ENCODE measurements at regions not wholly inside any gene's neighbourhood (a gene's known extent, or its start where the extent isn't known, plus 50 kb on each side); places are given as distances from the start of the nearest gene placed in this dataset.

DNA sequence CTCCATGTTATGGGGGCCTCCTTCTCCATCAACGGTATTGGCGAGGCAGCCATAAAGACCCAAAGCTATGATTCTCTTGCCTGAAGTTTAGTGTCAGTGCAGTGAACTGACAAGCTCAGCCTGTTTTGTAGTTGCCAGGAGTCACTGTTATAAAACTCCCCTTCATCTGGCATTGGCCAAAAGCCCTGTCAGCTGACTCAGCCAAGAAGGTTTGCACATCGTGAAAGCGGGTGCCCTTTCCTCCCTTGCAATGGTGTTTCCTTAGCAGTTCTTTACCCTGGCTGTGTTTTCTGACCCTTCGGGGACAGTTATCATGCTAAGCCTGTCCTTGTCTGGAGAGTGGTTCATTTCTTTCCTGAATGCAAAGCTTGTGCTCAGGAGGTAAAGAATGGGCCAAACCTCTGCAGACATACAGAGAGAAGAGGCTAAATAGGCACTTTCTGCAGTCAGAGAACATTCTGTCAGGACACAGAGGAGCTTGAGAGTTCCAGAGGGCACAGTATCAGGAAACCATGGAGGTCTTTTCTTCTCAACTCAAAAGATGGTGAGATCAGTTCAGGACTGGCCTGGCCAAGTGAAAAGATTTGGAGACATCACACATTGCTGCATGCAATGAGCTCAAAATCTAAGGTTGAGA, 414.2 kb downstream of the ZNF521 start:
- no peak for DNase-seq (ENCODE audit: low read depth)

GRCh38 chr18:24940416-24940815, 411.6 kb downstream of the ZNF521 start:
- DNase-seq (ENCODE audit: low read depth) = no peak

- DNase-seq (ENCODE audit: low read depth) = no peak
These were observed 410.6 kb downstream of the ZNF521 start for GRCh38 chr18:24941174-24941951.

DNA sequence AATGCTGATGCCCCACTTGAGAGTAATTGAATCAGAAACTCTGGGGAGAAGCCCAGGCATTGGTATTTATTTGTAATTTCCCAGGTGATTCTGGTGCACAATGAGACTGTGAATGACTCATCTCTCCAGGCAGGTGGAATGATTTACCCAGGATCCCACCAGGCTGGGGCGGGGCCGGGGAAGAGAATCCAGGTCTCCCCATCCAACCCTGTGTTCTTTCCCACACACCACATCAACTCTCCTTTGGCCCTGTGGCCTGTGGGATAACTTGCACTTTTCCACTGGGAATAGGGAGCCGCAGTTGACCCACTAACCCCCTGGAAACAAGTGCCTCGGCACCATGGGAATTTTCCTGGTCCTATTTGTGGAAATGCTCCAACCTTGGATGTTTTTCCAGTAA, 409.8 kb downstream of the ZNF521 start:
- no peak for DNase-seq (ENCODE audit: low read depth)

DNA sequence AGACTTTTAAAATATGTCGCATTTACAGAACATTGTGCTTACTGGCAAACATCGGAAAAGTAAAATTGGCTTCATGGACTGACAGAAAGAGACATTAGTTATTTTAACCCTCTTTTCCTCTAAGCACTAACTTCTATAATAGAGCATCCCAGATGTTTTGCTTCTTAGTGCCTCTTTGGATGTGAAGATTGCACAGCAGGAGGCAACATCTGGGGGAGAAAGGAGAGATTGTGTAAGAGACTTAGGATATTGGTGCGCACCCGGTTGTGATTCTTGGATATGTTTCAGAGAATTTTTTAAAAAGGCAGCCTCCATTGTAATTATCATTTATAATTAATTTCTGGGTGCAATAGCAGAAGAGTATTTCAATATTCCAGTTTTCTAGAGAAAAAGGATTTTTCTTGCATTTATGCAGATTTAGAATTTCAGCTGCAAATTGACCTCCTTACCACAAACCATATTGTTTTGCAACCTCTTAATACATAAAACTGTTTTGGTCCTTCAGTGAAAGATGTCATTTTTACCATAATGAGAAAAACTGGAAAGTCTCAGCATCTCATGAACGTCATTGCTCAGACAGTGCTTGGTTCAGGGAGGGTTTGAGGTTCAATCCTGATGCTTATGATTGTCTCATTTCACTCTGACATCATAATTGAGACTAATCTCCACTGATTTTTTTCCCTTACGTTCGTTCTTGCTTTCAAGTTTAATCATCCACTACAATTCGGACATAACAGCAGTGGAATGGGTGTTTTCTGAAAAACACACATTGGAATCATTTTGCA, 404.3 kb downstream of the ZNF521 start:
- no peak for DNase-seq (ENCODE audit: low read depth)

GRCh38 chr18:24949908-24950307, 402.1 kb downstream of the ZNF521 start:
- DNase-seq (ENCODE audit: low read depth) = no peak

GRCh38 chr18:24954341-24954740, 397.6 kb downstream of the ZNF521 start:
- no peak for DNase-seq (ENCODE audit: low read depth)

DNA sequence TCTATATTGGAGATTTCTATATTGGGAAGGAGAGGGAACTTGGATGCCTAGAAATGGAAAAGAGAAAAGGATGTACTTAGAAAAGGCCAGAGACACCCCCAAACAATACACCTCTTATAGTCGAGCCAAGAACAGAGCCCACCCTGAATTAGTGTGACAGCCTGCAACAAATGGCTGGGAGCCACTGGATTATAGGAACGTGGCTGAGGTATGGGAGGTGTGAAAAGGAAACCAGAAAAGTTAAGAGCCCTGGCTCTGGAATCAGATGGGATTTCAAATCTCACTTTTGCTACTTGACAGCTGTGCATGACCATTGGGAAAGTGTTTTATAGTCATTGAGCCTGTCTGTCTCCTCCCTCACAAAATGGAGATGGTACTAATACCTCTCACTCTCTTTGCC, 394.0 kb downstream of the ZNF521 start:
- DNase-seq (ENCODE audit: low read depth) = no peak

DNA sequence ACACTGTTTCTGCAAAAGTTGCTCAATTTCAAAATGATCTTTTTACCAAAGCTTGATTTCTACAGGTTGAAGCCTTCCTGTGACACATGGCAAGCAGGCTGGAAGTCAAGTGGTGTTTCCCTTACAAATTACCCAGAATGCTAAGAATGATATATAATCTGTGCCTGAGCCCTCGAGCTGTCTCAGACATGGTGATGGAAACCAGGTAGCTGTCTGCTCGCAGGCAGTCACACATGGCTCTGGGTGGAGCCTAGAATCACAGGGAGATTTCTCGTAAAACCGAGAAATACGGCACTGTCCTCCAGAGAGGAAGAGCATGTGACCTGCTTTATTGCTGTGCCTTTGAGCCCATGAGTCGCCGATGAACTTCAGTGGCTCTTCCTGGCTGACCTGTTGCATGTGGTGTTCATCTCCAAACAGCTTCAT, 392.9 kb downstream of the ZNF521 start:
- DNase-seq (ENCODE audit: low read depth) = no peak

- no peak for DNase-seq (ENCODE audit: low read depth)
These were observed 387.8 kb downstream of the ZNF521 start for GRCh38 chr18:24964216-24964615.

- no peak for DNase-seq (ENCODE audit: low read depth)
These were observed 383.7 kb downstream of the ZNF521 start for GRCh38 chr18:24968238-24968775.

DNA sequence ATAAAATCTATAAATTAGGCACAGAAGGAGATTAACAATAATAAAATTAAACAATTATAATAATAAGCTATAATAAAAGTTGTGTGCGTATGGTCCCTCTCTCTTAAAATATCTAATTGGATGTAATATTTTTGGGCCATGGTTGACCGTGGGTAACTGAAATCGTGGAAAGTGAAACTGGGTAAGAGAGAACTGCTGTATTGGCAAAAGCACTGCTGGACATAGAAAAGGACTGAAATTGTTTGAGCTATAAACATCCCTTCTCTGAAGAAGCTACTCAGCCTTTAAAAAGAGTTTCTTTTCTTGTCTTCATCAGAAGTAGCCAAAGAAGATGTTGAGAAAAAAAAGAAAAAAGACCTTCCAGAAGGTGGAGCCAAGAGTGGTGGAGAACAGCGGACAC, 379.4 kb downstream of the ZNF521 start:
- no peak for DNase-seq (ENCODE audit: low read depth)

DNA sequence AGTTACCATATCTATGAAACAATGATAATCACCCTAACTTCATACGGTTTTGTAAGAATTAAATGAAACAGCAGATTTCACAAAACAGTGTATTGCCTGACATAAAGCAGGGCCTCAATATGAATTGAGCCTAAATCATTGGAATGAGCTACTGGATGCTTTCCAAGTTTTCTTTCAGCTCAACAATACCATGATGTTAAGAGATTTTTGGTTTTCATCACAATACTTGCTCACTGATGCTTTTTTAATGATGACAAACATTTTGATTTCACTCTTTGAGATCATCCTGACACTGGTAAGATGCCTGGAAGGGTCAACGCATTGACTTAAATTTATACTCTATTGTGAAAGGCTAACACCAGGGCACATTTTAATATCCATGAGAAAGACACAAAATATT, 377.5 kb downstream of the ZNF521 start:
- no peak for DNase-seq (ENCODE audit: low read depth)

DNA sequence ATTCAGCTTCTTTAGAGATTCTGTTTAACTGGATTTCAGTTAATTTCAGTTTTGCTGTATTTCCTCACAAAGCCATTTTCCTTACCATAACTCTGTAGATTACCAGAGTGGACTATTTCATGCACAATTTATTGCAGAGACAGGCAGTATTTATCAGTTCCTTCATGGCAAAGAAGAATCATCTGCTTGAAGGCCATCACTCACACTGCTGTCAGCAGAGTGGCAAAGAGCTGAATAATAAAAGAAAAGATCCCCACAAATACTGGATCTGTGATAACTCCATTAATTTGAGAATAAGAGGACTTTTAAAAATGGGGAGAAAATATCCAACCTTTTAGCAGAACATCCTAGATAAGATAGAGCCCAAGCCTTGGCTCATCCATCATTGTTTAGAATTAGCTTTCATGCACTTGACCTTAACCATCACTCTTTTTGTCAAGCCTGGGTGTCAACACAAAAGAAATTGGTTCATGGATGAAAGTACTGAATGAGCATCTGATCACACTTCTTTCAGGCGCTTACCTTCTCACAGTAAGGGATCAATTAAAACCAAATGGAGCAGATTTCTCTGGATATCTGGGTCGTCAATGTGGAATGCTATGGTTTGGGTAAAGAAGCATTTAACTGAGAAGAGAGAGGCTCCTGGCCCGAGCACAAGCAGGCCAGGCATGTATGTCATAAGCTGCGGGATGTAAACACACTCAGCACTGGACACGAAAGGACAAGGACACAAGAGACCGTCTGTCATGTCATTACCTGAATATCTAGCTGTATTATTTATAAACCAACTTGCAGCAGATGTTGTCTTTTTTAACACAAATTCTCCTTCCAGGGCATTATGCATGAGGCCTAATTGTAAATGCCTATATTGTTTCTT, 376.2 kb downstream of the ZNF521 start:
- DNase-seq (ENCODE audit: low read depth) = no peak

DNA sequence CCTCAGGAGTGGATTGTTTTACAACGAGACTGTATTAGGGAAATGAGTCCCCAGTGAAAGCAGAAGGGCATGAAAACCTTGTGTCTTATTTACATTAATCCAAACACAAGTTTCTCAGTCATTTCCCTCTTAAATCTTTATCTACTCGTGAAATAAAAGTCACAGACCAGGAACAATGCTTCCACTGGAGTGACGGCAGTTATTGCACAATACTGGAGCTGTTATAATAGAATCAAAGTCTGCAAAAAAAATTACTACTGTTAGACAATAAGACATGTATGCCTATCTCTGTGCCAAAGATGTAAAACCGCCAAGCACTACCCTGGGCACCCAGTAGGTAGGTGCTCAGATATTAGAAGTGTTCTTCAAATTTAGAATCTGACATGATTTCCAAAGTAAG, 375.5 kb downstream of the ZNF521 start:
- DNase-seq (ENCODE audit: low read depth) = no peak

DNA sequence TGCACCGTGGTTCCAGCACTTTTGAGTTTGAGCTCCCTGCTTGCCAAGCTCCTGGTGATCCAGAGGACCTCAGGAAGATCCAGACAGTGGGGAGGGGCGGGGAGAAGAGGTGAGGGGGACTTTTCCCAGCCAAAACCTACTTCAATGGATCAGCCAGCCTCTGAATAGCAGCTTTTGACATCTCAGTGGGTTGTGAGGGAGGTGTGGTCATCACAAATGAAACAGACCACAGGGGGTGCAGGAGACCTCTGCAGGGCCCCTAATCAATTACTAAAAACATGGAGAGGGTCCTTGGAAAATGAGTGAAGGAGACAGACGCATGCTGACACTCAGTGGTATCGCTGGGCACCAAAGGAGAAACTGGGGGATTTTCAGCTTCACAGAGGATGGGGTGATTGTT, 372.7 kb downstream of the ZNF521 start:
- DNase-seq (ENCODE audit: low read depth) = no peak

- DNase-seq (ENCODE audit: low read depth) = no peak
These were observed 369.1 kb downstream of the ZNF521 start for GRCh38 chr18:24982831-24983230.

- DNase-seq (ENCODE audit: low read depth) = no peak
These were observed 368.3 kb downstream of the ZNF521 start for GRCh38 chr18:24983566-24984139.

DNA sequence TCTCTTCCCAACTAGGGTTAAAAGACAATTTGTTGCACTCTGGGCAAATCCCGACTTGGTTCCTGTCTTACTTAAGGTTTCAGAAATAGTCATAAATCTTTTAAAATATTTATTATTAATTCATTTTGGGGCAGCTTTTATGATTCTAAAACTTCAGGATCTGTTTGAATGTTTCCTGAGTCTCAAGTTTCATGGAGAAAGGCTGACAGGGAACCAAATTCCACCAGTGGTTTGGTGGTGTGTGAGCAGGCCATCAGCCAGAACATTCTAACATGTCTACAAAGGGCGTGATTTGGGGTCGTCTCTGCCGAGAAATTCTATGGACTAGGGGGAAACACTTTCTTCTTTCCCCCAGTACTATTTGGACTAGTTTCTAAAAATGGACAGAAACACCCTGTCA, 366.4 kb downstream of the ZNF521 start:
- no peak for DNase-seq (ENCODE audit: low read depth)

- DNase-seq (ENCODE audit: low read depth) = no peak
These were observed 365.2 kb downstream of the ZNF521 start for GRCh38 chr18:24986666-24987302.
